ENCODE measurements at regions not wholly inside any gene's neighbourhood (a gene's known extent, or its start where the extent isn't known, plus 50 kb on each side); places are given as distances from the start of the nearest gene placed in this dataset.

GRCh38 chr3:117192888-117193287 lies 483.3 kb downstream of the TUSC7 start:
- no peak for TF ChIP-seq CTCF (IDR thresholded peaks at IDR 0.05)
- no peak for TF ChIP-seq POLR2A (IDR thresholded peaks at IDR 0.05)

All from lower leg skin (tissue), 3 donors.